GM18861 (cell line): ENCODE measurements at regions not wholly inside any gene's neighbourhood (a gene's known extent, or its start where the extent isn't known, plus 50 kb on each side); places are given as distances from the start of the nearest gene placed in this dataset.
A peak's percentile ranks its signal among the peaks of the same experiment; 100 is the strongest.

ENCODE experiments used
- ATAC-seq: cut with Tn5 transposase; IDR thresholded peaks from one replicate; pipeline ENCODE4 v1.9.1; 2021; ENCODE audit not compliant: unreplicated experiment

DNA sequence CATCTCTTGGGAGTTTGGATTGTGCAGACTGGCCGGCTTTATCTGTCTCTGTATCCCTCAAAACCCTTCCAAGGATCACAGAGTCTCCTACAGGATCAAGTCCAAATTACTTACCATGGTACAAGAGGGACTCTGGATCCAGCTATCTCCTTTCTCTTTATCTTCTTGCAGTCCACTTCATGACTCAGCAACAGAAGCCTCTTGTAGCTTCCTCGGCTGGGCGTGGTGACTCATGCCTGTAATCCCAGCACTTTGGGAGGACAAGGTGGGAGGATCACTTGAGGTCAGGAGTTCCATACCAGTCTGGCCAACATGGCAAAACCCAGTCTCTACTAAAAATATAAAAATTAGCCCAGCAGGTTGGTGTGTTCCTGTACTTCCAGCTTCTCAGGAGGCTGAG lies 189.7 kb downstream of the BCAT1 start:
- ATAC-seq = no peak

DNA sequence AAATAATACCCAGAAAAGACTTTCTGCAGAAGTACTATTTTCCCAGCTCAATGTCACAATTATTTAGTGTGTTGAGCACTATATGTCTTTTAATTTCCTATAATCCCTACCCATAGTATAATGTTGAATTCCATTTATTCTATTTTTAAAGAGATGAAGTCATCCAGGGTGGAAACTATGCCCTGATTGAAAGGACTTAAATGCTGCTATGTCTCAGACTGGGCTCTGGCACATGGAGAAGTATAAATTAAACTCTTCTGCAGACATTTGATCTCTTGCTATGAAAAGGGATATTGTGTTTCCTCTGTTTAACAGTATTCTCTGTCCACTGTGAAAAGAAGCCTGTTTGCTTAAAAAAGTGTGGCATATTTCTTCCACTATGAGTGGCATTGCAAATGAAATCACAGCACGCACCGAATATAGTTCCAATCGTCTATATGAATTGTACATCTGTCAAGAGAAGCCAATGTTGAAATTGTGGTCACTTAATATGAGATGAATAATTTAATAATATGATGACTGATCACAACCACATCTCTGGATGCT lies 192.3 kb downstream of the BCAT1 start:
- ATAC-seq = no peak

DNA sequence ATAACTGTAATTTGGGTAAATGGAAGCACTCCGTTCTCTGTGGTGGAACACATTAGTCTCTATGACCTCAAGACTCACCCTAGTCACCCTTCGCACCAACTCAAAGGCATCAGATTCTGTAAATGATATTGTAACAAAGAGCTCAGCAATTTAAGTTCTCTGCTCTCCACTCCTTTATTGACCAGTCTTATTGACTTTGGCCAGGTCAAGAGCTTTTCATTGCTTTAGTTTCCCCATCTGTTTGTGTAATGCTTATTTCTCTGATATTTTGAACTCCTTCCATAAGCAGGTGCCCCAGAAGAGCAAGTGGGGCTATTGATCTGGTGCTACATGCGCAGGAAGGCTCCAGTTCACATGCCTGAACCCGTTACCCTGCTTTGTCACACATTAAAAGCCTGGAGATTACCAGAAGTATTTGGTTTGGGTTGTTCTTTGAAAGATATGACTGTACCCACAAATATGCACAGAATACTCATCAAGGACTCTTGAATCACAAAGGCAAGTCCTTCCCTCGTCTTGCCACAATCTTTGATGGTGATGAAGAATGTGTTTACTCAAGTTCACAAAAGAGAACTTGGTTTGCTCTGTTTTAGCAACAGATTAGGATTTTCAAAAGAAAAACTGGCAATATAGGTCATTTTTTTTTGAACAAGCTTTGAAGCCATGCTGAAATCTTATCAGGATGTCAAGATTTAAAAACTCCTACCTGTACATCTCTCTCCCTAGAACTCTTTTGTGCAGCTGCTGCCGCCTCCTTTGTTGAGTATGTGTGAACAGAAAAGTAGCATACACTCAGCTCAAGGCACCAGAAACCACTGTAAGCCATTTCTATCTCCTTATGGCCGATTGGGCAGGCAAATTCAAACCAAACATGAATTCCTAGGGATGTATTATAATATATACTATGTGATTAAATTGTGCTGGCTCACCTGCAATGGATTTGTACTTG lies 193.9 kb downstream of the BCAT1 start:
- ATAC-seq = no peak

DNA sequence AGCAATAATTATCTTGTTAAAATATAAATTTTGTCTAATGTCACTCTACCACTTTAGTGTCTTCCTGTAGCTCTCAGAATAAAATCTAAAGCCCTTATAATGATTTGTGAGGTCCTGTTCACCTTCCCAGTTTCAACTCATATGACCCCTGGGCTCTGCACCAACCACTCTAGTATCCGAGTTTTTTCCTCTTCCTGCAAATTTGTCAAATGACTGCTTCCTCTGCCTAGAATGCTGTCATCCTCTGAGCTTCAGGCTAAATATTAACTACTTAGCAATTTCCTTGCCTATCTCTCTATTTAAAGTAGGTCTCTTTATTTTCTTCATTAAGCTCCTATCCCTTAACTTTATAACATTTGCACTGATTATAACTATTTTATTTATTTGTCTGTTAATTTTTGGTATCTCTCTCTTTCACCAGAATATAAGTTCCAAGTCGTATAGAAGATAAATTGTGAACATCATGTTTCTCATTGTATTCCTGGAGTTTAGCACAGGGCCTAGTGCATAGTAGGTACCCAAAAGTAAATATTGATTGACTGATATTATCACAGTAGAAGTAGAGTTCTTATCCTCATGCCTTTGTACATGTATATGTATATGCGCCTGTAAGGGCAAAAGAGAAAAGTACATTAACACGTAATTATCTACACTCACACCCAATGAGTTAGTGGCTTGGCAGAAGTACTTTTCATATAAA lies 196.0 kb downstream of the BCAT1 start:
- ATAC-seq = no peak

DNA sequence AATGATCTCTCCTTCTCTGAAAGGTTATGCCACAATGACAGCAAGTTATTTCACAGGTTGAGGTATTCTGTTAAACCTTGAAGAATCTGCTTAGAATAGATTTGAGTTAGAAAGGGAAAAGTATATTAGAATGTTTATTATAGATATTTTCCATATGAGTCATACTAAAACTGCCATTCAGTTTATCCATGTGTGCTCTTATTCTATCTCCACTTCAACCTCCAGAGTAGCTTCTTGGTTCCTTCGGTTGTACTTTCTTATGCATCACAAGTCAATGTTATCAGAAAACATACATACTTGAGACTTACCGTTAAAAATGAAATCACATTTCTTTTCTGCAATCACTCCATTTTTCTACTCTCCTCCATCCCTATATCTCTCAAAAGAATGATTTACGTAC lies 197.7 kb downstream of the BCAT1 start:
- ATAC-seq = no peak

DNA sequence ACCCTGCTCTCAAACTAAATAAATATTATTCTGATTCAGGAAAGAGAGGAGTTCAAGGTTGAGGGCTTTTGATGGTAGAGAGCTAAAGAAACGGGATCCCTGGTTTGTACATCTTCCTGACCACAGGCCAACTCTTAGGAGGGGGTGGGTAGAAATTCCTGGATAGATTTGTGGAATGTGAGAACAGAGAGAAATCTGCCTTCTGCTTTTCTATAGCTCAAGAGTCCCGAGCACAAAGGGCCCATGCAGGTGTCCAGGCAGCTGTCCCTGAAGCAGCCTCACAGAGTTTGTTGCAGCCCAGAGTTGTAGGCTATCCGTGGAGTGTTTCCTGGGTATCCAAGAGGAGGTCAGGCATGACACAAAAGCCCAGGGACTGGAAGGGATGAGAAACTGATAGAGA lies 198.6 kb downstream of the BCAT1 start:
- ATAC-seq = no peak

DNA sequence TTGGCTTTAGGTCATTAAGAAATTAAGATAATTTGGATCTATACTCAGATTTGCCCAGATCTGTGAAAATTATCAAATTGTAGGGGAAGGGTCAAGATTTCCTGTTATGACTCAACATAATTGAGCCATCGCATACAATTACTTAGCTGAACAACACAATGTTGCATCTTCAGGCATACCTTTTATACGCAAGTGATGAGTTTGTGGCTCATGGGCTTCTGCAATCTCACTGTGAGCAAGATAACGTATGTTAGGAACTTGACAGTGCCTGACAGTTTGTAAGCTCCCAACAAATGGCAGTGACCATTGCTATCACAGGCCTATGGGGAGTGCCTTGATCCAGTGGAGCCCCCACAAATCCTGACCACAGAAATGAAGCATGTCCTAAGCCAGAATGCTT lies 199.7 kb downstream of the BCAT1 start:
- no peak for ATAC-seq

DNA sequence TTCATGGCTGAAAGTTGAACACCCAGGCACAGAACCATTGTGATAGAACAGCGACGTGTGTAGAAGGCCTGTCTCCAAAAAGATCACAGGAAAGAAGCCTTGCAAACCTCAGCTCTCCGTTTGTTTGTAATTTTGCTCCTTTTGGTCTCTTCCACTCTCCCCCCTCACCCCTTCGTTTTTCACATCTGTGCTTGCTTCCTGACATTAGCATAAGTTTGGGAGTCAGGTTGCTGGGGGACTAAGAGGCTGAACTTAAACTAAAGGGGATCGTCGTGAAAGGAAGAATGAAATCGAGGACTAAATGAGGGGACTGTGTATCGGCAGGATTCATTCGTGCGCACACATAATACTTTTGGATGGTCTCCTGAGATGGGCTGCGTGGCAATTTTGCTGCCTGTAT lies 200.6 kb downstream of the BCAT1 start:
- no peak for ATAC-seq

DNA sequence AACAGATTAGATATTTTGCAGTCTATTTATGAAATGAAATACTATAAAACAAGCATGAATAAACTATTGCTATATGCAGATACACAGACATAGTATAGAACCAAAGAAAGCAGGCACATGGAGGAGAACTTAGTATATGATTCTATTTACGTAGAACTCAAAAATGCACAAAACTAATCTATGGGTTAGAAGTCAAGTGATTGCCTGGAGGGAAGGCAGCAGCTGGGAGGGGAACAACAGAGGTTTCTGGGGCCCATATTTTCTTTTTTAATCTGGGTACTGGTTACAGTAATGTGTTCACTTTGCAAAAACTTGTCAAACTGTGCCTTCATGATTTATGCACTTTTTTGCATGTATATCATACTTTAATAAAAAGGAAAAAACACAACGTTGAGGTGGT lies 202.0 kb downstream of the BCAT1 start:
- no peak for ATAC-seq

DNA sequence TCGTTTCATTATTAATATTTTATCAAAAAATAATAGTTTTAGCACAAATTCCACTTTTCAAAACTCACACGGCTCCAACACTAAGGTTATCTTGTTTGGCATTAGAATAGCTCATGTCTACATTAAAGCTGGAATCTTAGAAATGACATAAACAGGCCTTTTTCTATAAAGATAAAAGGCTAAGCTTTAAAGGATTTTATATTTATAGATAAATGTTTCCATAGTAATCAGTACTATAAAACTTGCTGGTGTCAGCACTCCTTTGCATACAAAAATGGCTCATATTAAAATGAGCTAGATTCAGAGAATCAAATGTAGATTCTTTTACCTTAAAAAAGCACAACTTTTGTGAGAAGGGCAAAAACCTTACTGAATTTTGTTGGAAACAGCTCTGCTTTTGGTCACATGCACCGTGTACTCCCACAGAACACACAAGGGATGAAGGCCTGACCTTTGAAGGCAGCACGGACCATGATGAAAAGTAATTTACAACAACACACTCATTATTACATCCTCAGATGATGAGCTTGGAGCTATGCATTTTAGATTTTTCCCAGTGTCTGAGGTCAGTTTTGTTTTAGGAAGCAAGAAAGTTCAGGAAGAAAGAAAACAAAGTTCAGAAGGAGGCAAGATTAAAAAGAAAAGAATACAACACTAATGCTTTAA lies 202.8 kb downstream of the BCAT1 start:
- no peak for ATAC-seq

DNA sequence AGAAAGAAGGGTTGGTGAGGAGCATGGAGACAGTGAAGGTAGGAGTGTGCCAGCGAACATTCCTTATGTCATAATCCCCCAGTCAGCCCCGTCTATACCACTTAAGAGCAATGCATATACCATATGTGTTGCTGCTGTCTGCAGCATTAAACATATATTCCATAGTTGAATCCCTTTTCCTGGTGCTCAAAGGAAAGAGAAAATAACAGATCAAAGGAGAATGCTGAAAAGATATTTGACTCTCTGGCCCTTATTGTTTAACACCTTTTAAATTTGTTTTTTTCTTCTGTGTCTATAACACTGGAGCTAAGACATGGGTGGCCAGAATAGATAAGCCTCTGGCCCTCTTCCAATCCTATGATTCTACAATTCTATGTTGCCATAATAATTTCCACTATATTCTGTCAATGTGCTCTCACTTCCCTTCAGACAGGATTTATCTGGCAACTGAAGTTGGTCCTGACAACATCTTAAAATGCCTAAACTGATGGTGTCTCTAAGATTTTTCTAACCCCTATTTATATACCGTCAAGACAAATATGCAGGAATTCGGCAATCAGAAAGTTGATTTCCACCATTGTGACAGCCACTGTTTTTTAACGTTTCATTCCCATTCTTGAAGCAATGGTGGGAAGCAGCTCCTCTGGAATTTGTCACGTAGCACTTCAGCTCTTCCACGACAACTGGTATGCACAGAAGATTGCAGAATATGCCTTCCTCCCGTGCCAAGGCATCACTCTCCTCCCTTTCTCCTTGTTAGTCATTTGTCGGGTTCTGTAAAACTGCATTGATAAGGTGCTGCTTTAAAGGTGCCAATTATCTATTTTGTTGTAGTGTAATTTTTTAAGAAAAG lies 204.7 kb downstream of the BCAT1 start:
- no peak for ATAC-seq

DNA sequence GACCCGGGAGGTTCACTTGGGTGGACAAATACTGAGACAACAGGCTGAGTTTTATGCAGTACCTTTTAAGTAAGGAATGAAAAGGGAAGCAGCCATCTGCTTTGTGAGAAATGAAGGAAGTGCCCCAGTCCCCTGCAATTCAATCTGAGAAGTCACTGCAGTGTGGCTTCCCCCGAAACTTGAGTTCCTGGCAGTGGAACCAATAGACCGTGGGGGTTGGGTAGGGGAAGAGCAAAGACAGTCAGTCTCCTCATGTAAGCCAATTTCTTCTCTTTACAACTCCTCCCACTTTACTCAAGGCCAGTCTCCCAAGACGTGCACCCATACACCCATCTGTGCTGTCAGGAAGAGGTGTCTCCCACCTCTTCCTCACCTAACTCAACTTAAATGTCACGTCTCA lies 206.5 kb downstream of the BCAT1 start:
- peak; percentile 67 for ATAC-seq

DNA sequence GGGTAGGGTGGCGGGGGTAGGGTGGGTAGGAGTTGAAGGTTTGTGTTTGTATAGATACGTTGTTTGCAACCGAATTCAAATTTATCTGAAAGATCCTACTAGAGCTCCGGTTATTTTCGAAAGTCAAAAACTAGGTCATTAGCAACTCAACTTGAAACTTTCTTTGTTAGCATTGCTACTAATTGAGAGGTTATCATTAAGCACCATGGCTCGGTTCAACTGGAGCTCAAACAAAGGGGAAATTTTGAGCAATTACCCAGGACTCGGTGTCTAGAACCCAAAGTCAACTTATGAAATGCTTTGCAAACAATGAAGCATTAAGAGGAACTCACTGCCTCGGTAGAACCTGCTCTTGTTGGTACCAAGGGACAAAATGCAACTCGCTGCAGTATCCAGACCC lies 207.7 kb downstream of the BCAT1 start:
- peak; percentile 58 for ATAC-seq

DNA sequence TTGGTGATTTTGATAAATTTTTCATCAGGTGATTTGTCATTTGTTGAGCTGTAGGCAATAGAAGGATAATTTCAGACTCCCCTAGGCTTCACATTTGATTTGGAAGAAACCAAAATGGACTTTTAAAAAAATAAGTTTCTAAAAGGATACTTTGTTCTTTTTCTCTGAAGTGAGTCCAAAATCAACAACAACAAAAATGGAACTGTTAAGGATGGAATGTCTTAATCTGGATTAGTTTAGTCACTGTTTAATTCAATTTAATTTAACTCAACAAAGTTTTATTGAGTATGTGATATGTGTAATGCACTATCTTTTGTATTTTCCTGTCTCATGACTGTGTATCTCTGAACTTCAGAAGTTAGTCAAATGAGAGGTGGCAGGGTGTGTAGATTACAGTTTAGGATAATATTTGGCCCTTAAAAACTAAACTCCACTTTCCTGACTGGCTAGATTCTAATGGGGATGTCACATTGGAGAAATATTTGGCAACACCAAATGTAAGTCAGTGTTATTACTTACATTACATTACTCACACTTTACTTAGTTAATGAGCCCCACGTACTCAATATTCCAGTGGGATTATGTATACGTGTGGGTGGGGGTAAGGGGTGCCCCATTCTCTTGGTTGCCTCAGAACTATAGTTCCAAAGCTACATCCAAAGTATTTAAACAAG lies 209.7 kb downstream of the BCAT1 start:
- no peak for ATAC-seq

DNA sequence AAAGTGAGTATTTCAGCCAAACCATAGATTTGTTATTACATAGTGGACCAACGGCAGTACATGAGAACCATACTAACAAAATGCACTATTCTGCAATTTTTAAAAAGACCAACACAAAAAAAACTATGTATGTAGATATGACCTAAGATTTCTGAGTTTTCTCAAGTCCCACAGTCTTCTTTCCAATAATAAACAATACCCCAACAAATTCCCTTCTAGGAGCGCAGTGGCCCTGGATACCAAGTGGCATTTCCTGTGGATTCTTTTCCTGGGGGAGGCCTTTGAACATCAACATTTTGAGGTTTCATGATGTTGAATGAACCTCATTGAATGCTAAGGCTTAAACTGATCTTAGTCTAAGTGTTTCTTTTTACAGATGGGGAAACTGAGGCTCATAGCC lies 210.5 kb downstream of the BCAT1 start:
- no peak for ATAC-seq

DNA sequence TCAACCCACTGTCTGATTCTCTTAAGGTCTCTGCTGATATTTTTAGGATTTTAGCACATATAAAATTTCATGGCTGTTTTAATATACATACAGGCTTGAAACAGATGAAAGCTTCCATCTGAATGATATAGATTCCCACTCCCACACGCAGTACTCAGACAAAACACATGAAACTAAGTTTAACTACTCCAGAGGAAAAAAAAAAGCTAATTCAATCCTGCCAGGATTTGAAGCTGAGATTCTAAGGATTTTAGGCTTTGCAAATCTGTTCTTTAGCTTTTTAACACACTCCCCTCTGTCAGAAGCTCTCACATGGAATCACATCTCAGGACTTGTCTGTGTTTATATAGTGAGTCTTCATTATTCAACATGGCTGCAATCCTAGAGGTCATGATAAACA lies 217.3 kb downstream of the BCAT1 start:
- ATAC-seq = no peak

DNA sequence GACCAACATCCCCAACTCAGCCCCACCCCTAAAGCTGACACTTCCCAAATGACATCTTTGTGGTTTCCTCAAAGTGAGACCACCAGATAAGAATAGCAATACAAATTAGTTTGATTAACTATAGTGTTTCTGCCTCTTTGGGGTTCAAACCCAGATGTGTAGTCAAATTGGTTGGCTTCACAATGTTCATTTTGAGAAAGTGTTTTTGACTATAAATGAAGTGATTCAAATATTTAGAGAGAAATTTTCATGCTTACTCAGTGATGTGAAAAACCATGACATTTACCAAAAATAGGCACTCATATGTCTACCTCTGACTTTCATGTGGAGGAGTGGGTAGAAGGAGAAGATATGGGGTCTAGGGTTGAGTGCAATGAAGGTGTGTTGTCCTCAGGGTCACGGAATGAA lies 218.4 kb downstream of the BCAT1 start:
- ATAC-seq = peak; percentile 51

DNA sequence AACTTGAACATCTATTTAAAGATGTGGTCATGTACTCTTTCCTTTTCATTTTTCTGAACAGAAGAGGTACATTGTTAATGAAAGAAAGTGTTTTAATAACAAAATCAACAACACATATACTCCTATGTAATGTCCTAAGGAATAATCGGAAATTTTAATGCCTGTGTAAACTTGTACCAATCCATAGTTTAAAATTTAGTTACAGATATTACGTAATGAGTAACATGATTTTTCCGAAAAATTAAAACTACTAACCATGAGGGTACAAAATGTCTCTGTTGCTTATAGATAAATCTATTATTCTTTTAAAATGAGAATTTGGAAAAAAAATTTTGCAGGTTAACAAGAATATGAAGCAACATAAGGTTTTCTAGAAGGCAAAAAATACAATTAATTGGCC lies 220.1 kb downstream of the BCAT1 start:
- ATAC-seq = no peak

DNA sequence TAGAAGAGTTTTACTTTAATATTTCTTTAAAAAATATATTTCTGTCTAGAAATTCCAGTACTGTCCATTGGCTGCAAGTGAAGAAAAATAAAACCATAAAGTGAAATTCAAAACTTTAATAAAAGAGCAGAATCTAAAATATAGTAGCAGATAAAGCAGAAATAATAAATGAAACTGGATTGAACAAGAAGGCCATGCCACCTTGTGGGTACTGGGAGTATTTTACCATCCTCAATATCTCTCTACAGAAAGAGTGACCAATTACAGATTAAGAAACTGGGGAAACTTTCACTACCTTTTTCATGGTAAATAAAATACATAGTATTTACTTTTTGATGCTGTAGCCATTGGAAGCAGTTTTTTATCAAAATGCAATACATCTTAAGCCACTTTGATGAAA lies 220.5 kb downstream of the BCAT1 start:
- peak; percentile 44 for ATAC-seq

DNA sequence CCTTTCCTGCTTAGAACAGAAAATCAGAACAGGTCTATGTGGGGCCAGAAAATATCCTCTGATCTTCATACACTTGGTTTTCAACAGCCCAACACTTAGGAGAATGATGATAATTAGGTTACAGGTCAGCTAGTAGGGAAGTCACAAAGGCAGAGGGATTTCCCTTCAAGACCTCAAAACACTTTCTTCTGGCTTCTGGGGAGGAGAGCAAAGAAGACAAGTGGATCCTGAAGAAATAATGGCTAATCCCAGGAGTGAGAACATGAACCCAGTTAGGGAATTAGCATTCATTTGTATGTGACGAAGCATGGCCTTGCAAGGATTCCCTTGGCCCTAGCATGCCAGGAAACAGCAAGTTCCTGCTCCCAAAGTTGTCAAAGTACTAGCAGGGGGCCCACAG lies 223.3 kb downstream of the BCAT1 start:
- ATAC-seq = no peak
